Choroid plexus epithelial cell (primary cell): ENCODE measurements at regions not wholly inside any gene's neighbourhood (a gene's known extent, or its start where the extent isn't known, plus 50 kb on each side); places are given as distances from the start of the nearest gene placed in this dataset.

Experiments
- DNase-seq: peaks from one replicate; pipeline ENCODE4 v3.0.0-alpha.2; 2010; ENCODE audit warnings: low read depth
- H3K4me3 ChIP-seq: 2 replicates; pipeline ENCODE4 v1.5.1; 2011; ENCODE audit warnings: low read depth, mild to moderate bottlenecking, control low read depth, low read length, moderate library complexity
- CTCF ChIP-seq: conservative IDR thresholded peaks from 2 replicates; pipeline ENCODE4 v1.5.1; 2011; ENCODE audit warnings: low read depth, mild to moderate bottlenecking, control low read depth, inconsistent platforms, low read length, moderate library complexity

DNA sequence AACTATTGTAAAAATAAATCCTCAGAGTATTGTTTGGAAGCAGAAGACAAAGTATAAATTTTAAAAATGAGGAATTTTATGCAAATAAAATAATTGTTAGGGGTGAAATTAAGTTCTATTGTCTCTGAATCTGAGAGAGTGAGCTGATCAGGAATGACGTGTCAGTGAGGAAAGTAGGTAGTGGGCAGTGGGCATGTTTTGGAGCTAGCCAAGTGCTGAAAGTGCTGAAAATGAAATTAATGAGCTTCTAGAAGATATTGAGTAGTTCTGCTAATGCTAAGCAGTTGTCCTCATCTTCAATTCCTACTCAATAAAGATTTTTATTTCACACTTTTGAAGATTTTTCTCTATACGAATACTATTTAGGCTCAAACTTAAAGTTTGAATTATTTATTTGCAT is 1167.8 kb upstream of the PCDH20 start:
- DNase-seq: no peak
- no peak for TF ChIP-seq CTCF
- H3K4me3 ChIP-seq: no peak overlapping the region

GRCh38 chr13:62578402-62578801 is 1162.8 kb upstream of the PCDH20 start:
- DNase-seq: no peak
- no peak overlapping the region for H3K4me3 ChIP-seq
- no peak for TF ChIP-seq CTCF

- H3K4me3 ChIP-seq: no peak overlapping the region
- no peak for TF ChIP-seq CTCF
- no peak for DNase-seq
Measured at GRCh38 chr13:62564770-62565169, 1149.1 kb upstream of the PCDH20 start.

DNA sequence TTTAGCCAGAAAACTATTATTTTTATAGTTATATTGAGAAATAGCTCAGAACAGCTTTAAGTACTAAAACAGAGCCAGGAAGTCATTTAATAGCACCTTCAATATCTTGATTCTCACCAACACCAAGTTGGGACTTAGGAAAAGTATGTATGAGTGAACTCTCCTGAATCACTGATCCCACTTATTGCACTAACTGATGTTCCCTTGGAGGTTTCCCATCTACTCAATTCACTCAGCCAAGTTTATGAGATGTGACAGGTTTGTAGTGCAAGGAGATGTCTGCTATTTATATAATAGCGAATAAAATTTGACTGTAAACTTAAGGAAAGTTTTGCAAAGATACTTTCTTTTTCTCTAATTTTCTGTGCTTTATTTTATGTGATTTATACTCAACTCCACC is 1147.6 kb upstream of the PCDH20 start:
- H3K4me3 ChIP-seq: no peak overlapping the region
- DNase-seq: no peak
- TF ChIP-seq CTCF: no peak

DNA sequence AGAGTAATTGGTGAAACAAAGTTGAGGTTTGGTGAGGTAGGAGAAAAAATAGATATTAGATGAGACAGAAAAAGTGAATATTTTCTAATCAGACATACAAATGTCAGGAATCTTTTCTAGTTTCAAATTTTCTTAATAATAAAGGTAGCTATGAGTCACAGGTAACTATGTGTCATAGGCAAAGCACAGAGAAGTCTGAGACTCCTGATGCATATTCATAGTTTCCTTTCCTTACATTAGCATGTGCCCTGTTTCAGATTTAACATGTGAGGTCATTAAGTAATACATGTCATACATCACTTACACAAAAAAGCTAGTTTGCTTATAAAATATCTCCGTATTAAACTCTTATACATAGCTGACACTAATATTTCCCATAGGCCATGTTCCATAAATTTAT is 1141.3 kb upstream of the PCDH20 start:
- no peak overlapping the region for H3K4me3 ChIP-seq
- TF ChIP-seq CTCF: no peak
- DNase-seq: no peak

DNA sequence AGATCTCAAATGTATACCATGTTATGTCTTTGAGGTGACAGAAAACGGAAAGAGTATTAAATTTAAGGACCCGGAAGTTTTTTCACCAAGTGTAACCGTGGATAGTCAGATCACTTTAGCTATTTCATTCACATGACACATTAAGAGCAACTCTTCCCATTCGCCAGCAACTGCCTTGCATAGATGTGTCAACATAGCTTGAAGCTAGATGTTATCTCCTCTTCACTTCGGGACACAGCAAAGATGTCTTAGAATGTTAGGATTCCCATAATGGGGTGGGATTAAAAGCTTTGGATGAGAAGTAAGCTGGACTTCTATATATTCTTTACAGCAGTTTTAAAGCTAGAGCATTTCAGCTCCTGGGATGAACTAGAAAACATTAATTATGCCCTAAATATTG is 1135.9 kb upstream of the PCDH20 start:
- TF ChIP-seq CTCF: no peak
- DNase-seq: no peak
- no peak overlapping the region for H3K4me3 ChIP-seq

- H3K4me3 ChIP-seq: no peak overlapping the region
- peak; percentile 1 for DNase-seq
Measured at GRCh38 chr13:62544928-62545327, 1129.3 kb upstream of the PCDH20 start.

More at GRCh38 chr13:62544928-62545327, 1129.3 kb upstream of the PCDH20 start:
- no peak for TF ChIP-seq CTCF
